Heart right ventricle (tissue), 16 donors: ENCODE measurements at regions not wholly inside any gene's neighbourhood (a gene's known extent, or its start where the extent isn't known, plus 50 kb on each side); places are given as distances from the start of the nearest gene placed in this dataset.
"Not testable (repeated sequence)": the region's sequence is repeated elsewhere in the genome, so short reads cannot be mapped to it uniquely, and the experiment has no call there.

ENCODE experiments used
- ATAC-seq, 8 donors: fragments of 200-7000 bp; cut with Tn5 transposase; one replicate each; pipeline ENCODE4 v1.9.1; 2020; ENCODE audit warnings: mild to moderate bottlenecking in 8 of 8, moderate library complexity in 8 of 8, moderate number of reproducible peaks in 1 of 8
- DNase-seq, 2 donors: peaks; one replicate each; pipeline ENCODE4 v3.0.0-alpha.2; 2020
- H3K27ac ChIP-seq, 10 donors: fragments of 200-600 bp; sonication (generic) in 2 of 10; one replicate each; pipeline versions ENCODE4 v1.5.0 to v1.8.0; 2020 to 2022; ENCODE audit warnings: mild to moderate bottlenecking in 3 of 10
- H3K27me3 ChIP-seq, 7 donors: fragments of 200-600 bp; one replicate each; pipeline ENCODE4 v1.8.0; 2021 to 2022; ENCODE audit warnings: mild to moderate bottlenecking in 2 of 7
- H3K36me3 ChIP-seq, 9 donors: fragments of 200-600 bp; sonication (generic) in 1 of 9; one replicate each; pipeline versions ENCODE4 v1.5.0 to v1.8.0; 2020 to 2022; ENCODE audit warnings: mild to moderate bottlenecking in 2 of 9
- H3K4me1 ChIP-seq, 9 donors: fragments of 200-600 bp; sonication (generic) in 1 of 9; one replicate each; pipeline versions ENCODE4 v1.5.0 to v1.8.0; 2020 to 2022; ENCODE audit warnings: mild to moderate bottlenecking in 4 of 9
- H3K4me3 ChIP-seq, 10 donors: fragments of 200-600 bp; sonication (generic) in 2 of 10; one replicate each; pipeline versions ENCODE4 v1.5.0 to v1.8.0; 2020 to 2022; ENCODE audit warnings: mild to moderate bottlenecking in 7 of 10, moderate library complexity in 2 of 10
- H3K9me3 ChIP-seq, 11 donors: fragments of 200-600 bp in 10 of 11; sonication (generic) in 2 of 11; one replicate each; pipeline versions ENCODE4 v1.5.0 to v1.8.0; 2013 to 2022; ENCODE audit warnings: mild to moderate bottlenecking in 2 of 11, control low read depth in 1 of 11, moderate library complexity in 1 of 11
- WGBS, 2 donors: extraction: QIAGEN DNeasy Blood & Tissue Kit; methylation state at CpG; one replicate each; pipeline ENCODE4 v1.1.7; 2013; ENCODE audit warnings: inconsistent platforms in 1 of 2; 5-methylcytosine and 5-hydroxymethylcytosine counted together
- intact Hi-C, 10 donors: fragments of 100-400 bp; cut with DNase I; formaldehyde crosslinking; loops; one replicate each; pipeline versions ENCODE4 v1.11.1 to v1.14.2; 2022
- TF ChIP-seq, protein P1 (sequence below), 9 donors: fragments of 200-600 bp; sonication (generic) in 2 of 9; IDR thresholded peaks; one replicate each; pipeline versions ENCODE4 v1.5.0 to v1.8.0; 2021 to 2022; ENCODE audit warnings: antibody characterized with exemption in 9 of 9, mild to moderate bottlenecking in 5 of 9, moderate library complexity in 1 of 9
- donor health status: Arrhythmogenic right ventricular cardiomyopathy.
- donor health status: ischemic (EF 13 %, LVEDD 7.1; RV severe dilation, severe dysfunction).
- donor health status: healthy with polysubstance abuse.
- donor health status: DM: no; HTN: yes; CAD: no.
- donor health status: DM: no; HTN: no; CAD: no.
- donor health status: ischemic (EF 25% LVEDD 6.9; RV normal size, moderate dysfunction).
- donor health status: ischemic (EF 25% LVEDD 5.7; RV mildly dilated, moderate dysfunction).
- donor health status: healthy.
- donor health status: DM: yes; HTN: yes; CAD: no.
- donor health status: Ischemic cardiomyopathy.
- donor health status: ischemic (EF 35%, LVEDD 5.7; RV mildly dilated, moderate dysfunction).
- donor health status: nonischemic (EF 11% LVEDD 7.7; RV severe dilation, severe dysfunction).
- donor health status: DM: yes; HTN: yes; CAD: no.
- donor health status: PGD.
- donor health status: ischemic (EF 29% LVEDD 5.4; RV normal size, mild dysfunction).
- donor health status: nonischemic (EF 23%, LVEDD 6.1; RV moderate dilation, normal function).

DNA sequence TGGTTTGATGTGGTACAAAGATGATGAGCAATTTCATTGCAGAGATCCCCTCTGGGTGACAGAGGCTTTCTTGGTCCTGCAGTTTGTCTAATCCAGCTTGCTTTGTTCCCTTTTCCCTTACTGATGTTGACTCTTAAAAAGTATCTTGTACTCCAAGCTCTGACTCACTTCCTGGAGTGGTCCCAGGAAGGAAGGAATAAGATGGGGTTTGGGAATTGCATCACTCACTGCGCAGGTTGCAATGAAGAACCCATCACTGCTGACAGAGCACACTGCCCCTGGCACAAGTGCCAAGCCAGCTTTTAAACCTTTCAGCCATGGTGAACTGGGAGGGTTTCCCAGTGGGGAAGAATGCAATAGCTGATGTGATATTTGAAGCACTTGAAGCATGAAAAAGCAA, 662.2 kb upstream of the CTNND2 start:
- Histone ChIP-seq H3K27ac (no peak overlapping the region), H3K4me1 (no peaks in the 10 kb centered on the region), H3K9me3 (peaks cover 0 to 39% (median 0%) of the 10 kb centered on the region in 11 donors), H3K27me3 (no peaks in the 10 kb centered on the region), H3K36me3 (no peaks in the 10 kb centered on the region), H3K4me3 (no peak overlapping the region)
- intact Hi-C loops, result no loop called here
- no peak for ATAC-seq
- TF ChIP-seq, protein P1, sequence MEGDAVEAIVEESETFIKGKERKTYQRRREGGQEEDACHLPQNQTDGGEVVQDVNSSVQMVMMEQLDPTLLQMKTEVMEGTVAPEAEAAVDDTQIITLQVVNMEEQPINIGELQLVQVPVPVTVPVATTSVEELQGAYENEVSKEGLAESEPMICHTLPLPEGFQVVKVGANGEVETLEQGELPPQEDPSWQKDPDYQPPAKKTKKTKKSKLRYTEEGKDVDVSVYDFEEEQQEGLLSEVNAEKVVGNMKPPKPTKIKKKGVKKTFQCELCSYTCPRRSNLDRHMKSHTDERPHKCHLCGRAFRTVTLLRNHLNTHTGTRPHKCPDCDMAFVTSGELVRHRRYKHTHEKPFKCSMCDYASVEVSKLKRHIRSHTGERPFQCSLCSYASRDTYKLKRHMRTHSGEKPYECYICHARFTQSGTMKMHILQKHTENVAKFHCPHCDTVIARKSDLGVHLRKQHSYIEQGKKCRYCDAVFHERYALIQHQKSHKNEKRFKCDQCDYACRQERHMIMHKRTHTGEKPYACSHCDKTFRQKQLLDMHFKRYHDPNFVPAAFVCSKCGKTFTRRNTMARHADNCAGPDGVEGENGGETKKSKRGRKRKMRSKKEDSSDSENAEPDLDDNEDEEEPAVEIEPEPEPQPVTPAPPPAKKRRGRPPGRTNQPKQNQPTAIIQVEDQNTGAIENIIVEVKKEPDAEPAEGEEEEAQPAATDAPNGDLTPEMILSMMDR (IDR thresholded peaks at IDR 0.05), result no peak
- WGBS, 2 donors, result 75 to 92% methylated on average over 1 of the region's 1 CpG
- no peak for DNase-seq

- Histone ChIP-seq H3K27ac (no peak overlapping the region), H3K4me1 (no peaks in the 10 kb centered on the region), H3K27me3 (no peaks in the 10 kb centered on the region), H3K4me3 (no peak overlapping the region), H3K36me3 (no peaks in the 10 kb centered on the region), H3K9me3 (peaks cover 0 to 24% (median 0%) of the 10 kb centered on the region in 11 donors)
- DNase-seq, result no peak
- TF ChIP-seq, protein P1 (IDR thresholded peaks at IDR 0.05), result no peak
- ATAC-seq, result no peak
- intact Hi-C loops, result no loop called here
- 59 to 64% methylated on average over 2 of the region's 2 CpGs for WGBS, 2 donors
Measured at GRCh38 chr5:12557012-12557411, 652.8 kb upstream of the CTNND2 start.

DNA sequence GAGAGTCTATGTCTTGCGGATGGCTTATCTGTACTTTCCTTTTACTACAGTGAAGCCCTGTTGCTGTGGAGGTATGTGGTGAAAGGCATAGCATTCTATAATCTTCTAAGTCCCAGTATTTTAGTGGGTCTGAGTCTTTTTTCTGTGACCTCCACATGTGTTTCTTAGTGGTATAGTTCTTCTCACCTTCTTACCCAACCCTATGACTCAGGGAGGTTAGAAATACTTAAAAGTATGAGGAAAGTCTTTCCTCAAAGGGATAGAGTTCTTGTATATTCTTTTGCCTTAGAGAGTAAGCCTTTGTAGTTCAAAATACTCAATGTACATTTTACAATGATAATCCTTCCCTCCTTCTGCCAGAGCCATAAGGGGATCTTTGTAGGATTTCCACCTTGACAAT, 621.9 kb upstream of the CTNND2 start:
- H3K4me3 ChIP-seq, result no peak overlapping the region
- TF ChIP-seq, protein P1 (IDR thresholded peaks at IDR 0.05), result no peak
- H3K27ac ChIP-seq, result no peak overlapping the region
- intact Hi-C loops, result no loop called here
- peaks cover 0 to 9% (median 0%) of the 10 kb centered on the region in 11 donors for H3K9me3 ChIP-seq
- DNase-seq (no peak), ATAC-seq (no peak)
- WGBS, 2 donors, result 69 to 73% methylated on average over 1 of the region's 1 CpG
- no peaks in the 10 kb centered on the region for H3K4me1 ChIP-seq
- H3K36me3 ChIP-seq, result no peaks in the 10 kb centered on the region
- no peaks in the 10 kb centered on the region for H3K27me3 ChIP-seq

DNA sequence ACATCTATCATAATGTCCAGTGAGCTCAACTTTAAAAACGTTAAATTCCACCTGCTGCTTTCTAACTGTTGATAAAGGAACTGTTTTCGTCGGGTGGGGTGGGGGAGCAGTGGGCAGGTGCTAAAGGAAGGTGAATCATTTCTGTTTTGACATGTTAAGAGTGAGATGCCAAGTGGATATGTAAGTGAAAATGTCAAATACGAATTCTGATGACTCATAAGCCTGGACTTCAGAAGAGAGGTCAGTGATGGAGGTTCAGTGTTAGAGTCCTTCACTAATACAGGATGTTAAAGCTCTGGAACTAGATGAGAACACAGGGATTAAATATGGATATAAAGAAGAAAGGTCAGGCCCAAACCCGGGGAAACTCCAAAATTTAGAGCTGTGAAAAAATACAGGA, 617.9 kb upstream of the CTNND2 start:
- no peak for DNase-seq
- no peak for ATAC-seq
- TF ChIP-seq, protein P1 (IDR thresholded peaks at IDR 0.05), result no peak
- H3K36me3 ChIP-seq, result no peaks in the 10 kb centered on the region
- intact Hi-C loops, result no loop called here
- 72 to 77% methylated on average over 5 of the region's 5 CpGs for whole genome bisulfite sequencing, 2 donors
- peaks cover 0 to 39% (median 0%) of the 10 kb centered on the region in 11 donors for H3K9me3 ChIP-seq
- H3K4me1 ChIP-seq, result no peaks in the 10 kb centered on the region
- no peak overlapping the region for H3K27ac ChIP-seq
- H3K4me3 ChIP-seq, result no peak overlapping the region
- H3K27me3 ChIP-seq, result no peaks in the 10 kb centered on the region

- H3K27ac ChIP-seq, intact Hi-C loops, H3K27me3 ChIP-seq, H3K36me3 ChIP-seq, DNase-seq, ATAC-seq, H3K4me3 ChIP-seq, H3K4me1 ChIP-seq: not testable (repeated sequence)
- H3K9me3 ChIP-seq, result peaks cover 0 to 35% (median 3%) of the 10 kb centered on the region in 11 donors
- 68 to 81% methylated on average over 1 of the region's 1 CpG for WGBS, 2 donors
Measured at GRCh38 chr5:12504983-12505382, 600.7 kb upstream of the CTNND2 start.
